Stimulated activated memory B cell treated with anti-CD40 and anti-IgM and Interleukin-4, amounts not matched to agents 10 μg/mL and 1 μg/mL and 100 μg/mL, for 72 hours (primary cell): ENCODE measurements at regions not wholly inside any gene's neighbourhood (a gene's known extent, or its start where the extent isn't known, plus 50 kb on each side); places are given as distances from the start of the nearest gene placed in this dataset.
"Not testable (repeated sequence)": the region's sequence is repeated elsewhere in the genome, so short reads cannot be mapped to it uniquely, and the experiment has no call there.

ENCODE experiments used
- ATAC-seq: fragments of 150-1000 bp; cut with Tn5 transposase; 2 replicates; pipeline ENCODE4 v1.10.0; 2021
- H3K27ac Mint-ChIP-seq: one replicate; pipeline ENCODE4 v1.8.0; 2022; ENCODE audit warnings: mild to moderate bottlenecking, mixed read lengths
- H3K27me3 Mint-ChIP-seq: one replicate; pipeline ENCODE4 v1.8.0; 2022; ENCODE audit warnings: mixed read lengths
- H3K36me3 Mint-ChIP-seq: one replicate; pipeline ENCODE4 v1.8.0; 2022; ENCODE audit warnings: mixed read lengths
- H3K4me1 Mint-ChIP-seq: one replicate; pipeline ENCODE4 v1.8.0; 2022; ENCODE audit warnings: mixed read lengths
- H3K4me3 Mint-ChIP-seq: one replicate; pipeline ENCODE4 v1.8.0; 2022; ENCODE audit warnings: mild to moderate bottlenecking, moderate library complexity, mixed read lengths
- H3K9me3 Mint-ChIP-seq: one replicate; pipeline ENCODE4 v1.8.0; 2022; ENCODE audit warnings: mixed read lengths

GRCh38 chr1:218895064-218895587, 278.6 kb upstream of the LYPLAL1 start:
- Mint-ChIP-seq H3K27ac (no peak overlapping the region), H3K27me3 (peaks cover 15% of the 10 kb centered on the region), H3K4me3 (no peak overlapping the region), H3K4me1 (no peaks in the 10 kb centered on the region), H3K9me3 (no peaks in the 10 kb centered on the region), H3K36me3 (no peaks in the 10 kb centered on the region)
- no peak for ATAC-seq

DNA sequence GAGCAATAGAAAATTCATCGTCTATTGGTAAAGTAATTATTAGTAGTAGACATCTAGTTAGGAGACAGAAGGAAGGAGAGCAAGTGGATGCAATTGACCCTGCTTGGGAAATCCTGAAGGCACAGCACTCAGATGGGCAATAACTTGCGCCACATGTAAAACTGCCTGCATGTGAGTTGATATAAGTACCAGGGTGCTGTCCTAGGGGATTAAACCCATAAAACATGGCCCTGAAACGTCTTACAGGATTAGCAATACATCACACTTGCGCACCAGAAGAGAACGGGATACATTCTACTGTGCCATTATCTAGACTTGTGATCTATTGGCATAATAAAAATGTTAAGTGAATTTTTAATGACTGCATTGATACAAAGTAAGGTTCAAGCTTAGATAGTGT, 277.5 kb upstream of the LYPLAL1 start:
- ATAC-seq = no peak
- Mint-ChIP-seq H3K27ac (no peak overlapping the region), H3K9me3 (no peaks in the 10 kb centered on the region), H3K4me1 (no peaks in the 10 kb centered on the region), H3K36me3 (no peaks in the 10 kb centered on the region), H3K4me3 (no peak overlapping the region), H3K27me3 (peaks cover 15% of the 10 kb centered on the region)

DNA sequence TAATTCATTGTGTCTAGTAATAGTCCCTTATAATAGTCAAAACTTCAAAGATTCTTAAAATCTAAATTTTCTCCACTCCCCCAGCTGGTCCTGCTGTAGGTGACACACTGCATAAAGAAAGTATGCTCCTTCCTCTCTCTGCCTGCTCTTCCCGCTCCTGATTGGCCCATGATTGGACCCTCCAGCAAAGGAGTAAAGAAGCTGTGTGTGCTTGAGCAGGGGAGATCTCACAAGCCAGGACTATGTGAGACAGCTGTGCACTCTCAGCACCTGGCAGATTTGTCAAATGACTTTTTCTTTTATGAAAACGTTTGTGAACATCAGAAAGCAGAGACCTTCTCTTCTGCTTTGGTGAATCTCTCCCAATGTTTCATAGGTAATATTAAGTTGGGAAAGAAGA, 274.8 kb upstream of the LYPLAL1 start:
- no peak overlapping the region for H3K4me3 Mint-ChIP-seq
- no peak for ATAC-seq
- no peaks in the 10 kb centered on the region for H3K9me3 Mint-ChIP-seq
- no peaks in the 10 kb centered on the region for H3K36me3 Mint-ChIP-seq
- no peak overlapping the region for H3K27ac Mint-ChIP-seq
- H3K27me3 Mint-ChIP-seq = peaks cover 15% of the 10 kb centered on the region
- no peaks in the 10 kb centered on the region for H3K4me1 Mint-ChIP-seq

DNA sequence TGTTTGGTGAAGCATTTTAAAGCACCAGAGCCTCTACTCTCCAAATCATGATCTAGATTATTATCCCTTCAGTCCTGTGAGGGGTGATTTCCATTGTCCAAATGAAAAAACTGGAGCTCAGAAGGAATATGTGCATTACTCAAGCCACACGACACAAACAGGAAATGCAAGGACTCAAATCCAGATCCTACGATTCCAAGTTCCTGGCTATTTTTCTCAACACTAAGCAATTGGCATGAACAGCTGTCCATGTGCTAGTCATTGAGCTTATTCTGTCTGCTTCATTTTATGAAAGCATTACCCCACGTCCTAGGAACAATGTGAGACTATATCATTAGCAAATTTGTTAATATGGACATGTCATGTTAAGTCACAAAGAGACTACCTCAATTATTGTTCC, 273.1 kb upstream of the LYPLAL1 start:
- no peak overlapping the region for H3K27ac Mint-ChIP-seq
- no peaks in the 10 kb centered on the region for H3K9me3 Mint-ChIP-seq
- H3K27me3 Mint-ChIP-seq = peaks cover 15% of the 10 kb centered on the region
- no peak for ATAC-seq
- no peaks in the 10 kb centered on the region for H3K36me3 Mint-ChIP-seq
- no peaks in the 10 kb centered on the region for H3K4me1 Mint-ChIP-seq
- no peak overlapping the region for H3K4me3 Mint-ChIP-seq

GRCh38 chr1:218904416-218904815, 269.3 kb upstream of the LYPLAL1 start:
- H3K27me3 Mint-ChIP-seq = peaks cover 7% of the 10 kb centered on the region
- no peaks in the 10 kb centered on the region for H3K36me3 Mint-ChIP-seq
- H3K9me3 Mint-ChIP-seq = no peaks in the 10 kb centered on the region
- no peak overlapping the region for H3K4me3 Mint-ChIP-seq
- no peak overlapping the region for H3K27ac Mint-ChIP-seq
- H3K4me1 Mint-ChIP-seq = no peaks in the 10 kb centered on the region
- ATAC-seq = no peak

DNA sequence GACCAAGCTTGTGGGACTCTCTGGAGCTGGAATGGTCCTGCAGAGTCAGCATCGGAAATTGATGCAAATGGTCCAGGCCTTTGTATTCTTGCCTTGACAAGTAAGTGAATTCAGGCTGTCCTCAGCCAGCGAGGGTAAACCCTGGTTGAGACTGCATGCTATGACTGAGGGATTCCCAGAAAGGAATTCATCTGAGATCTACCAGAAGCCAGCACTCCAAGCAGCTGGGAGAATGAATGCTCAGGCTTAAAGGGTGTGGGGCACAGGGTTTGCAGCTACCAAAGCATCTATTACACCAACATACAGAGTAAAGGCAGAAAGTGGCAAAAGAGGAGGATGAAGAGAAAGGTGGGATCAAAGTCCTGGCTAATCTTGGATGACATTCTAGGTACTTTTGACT, 257.0 kb upstream of the LYPLAL1 start:
- Mint-ChIP-seq H3K27me3 (no peaks in the 10 kb centered on the region), H3K4me1 (no peaks in the 10 kb centered on the region), H3K9me3 (no peaks in the 10 kb centered on the region), H3K36me3 (no peaks in the 10 kb centered on the region), H3K27ac (no peak overlapping the region), H3K4me3 (no peak overlapping the region)
- ATAC-seq = no peak

GRCh38 chr1:218917656-218918055, 256.0 kb upstream of the LYPLAL1 start:
- Mint-ChIP-seq H3K4me1 (no peaks in the 10 kb centered on the region), H3K36me3 (no peaks in the 10 kb centered on the region), H3K27ac (no peak overlapping the region), H3K4me3 (no peak overlapping the region), H3K9me3 (no peaks in the 10 kb centered on the region), H3K27me3 (no peaks in the 10 kb centered on the region)
- ATAC-seq = no peak

GRCh38 chr1:218925777-218926176, 247.9 kb upstream of the LYPLAL1 start:
- Mint-ChIP-seq H3K4me3 (no peak overlapping the region), H3K27ac (no peak overlapping the region), H3K4me1 (no peaks in the 10 kb centered on the region), H3K36me3 (no peaks in the 10 kb centered on the region), H3K9me3 (no peaks in the 10 kb centered on the region), H3K27me3 (peaks cover 14% of the 10 kb centered on the region)
- no peak for ATAC-seq

GRCh38 chr1:218926631-218927030, 247.0 kb upstream of the LYPLAL1 start:
- H3K27ac Mint-ChIP-seq = no peak overlapping the region

DNA sequence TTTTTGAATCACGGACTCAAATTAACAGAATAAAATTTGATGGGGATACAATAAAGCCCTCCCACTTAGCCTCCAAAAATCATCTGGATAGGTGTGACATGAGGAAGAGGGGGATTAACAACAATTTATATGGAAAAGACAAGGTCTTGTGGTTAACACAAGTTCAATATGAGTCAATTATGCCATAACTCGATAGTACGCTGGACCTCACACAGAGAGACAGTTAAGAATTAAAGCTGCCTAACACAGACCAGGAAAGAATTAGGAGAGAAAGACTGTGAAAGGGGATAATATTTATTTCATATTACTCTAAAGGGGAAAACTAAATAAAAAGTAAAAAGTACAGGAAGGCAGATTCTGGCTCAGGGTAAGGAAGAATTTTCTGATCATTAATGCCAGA, 243.7 kb upstream of the LYPLAL1 start:
- H3K4me3 Mint-ChIP-seq = no peak overlapping the region
- ATAC-seq = no peak

More at GRCh38 chr1:218926631-218927030, 247.0 kb upstream of the LYPLAL1 start:
- Mint-ChIP-seq H3K4me3 (no peak overlapping the region), H3K36me3 (no peaks in the 10 kb centered on the region), H3K9me3 (no peaks in the 10 kb centered on the region), H3K4me1 (no peaks in the 10 kb centered on the region), H3K27me3 (peaks cover 14% of the 10 kb centered on the region)
- ATAC-seq = no peak

DNA sequence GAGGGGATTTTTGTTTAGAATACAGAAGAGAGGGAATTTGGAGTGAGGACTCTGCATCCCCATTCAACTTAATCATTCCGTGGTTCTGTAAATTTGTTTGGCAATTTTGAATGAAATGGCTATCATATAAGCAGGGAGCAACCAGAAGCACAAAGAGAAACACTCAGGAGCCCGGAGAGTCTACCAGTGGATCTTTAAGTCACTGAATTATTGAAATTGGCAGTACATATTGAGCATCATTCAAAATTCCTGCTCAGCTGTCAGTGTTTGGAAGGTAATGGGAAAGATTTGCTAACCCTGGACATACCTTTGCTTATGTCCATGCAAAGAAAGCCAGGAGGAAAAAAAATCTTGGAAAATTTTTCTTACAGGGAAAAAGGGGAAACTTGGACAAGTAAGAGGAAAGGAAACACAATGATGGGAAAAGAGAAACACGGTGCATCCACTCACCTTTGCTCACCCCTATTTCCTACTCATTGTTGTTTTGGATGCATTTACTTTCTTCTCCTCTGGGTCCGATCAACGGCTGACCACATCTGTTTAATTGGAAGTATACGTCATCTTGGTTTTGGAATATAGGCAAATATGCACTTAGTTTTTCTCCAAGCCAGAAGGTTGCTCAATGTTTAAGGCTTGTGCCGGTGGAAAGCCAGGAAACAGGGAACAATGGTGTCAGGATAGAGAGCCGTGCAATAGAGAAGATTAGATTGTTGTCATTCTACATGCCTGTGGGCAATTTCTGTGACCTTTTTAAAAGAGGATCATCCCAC, 243.0 kb upstream of the LYPLAL1 start:
- H3K36me3 Mint-ChIP-seq = peaks cover 4% of the 10 kb centered on the region
- H3K4me1 Mint-ChIP-seq = no peaks in the 10 kb centered on the region
- no peak overlapping the region for H3K27ac Mint-ChIP-seq
- H3K27me3 Mint-ChIP-seq = peaks cover 14% of the 10 kb centered on the region
- ATAC-seq = no peak
- H3K9me3 Mint-ChIP-seq = peaks cover 7% of the 10 kb centered on the region
- no peak overlapping the region for H3K4me3 Mint-ChIP-seq

More for the DNA sequence above, 243.7 kb upstream of the LYPLAL1 start:
- Mint-ChIP-seq H3K27me3 (peaks cover 14% of the 10 kb centered on the region), H3K9me3 (peaks cover under 1% of the 10 kb centered on the region), H3K4me1 (no peaks in the 10 kb centered on the region), H3K27ac (no peak overlapping the region), H3K36me3 (no peaks in the 10 kb centered on the region)

GRCh38 chr1:218931324-218931723, 242.4 kb upstream of the LYPLAL1 start:
- no peak overlapping the region for H3K4me3 Mint-ChIP-seq

GRCh38 chr1:218933513-218933912, 240.2 kb upstream of the LYPLAL1 start:
- Mint-ChIP-seq H3K4me3 (no peak overlapping the region), H3K27ac (no peak overlapping the region), H3K9me3 (peaks cover 19% of the 10 kb centered on the region), H3K27me3 (peaks cover 14% of the 10 kb centered on the region), H3K4me1 (no peaks in the 10 kb centered on the region), H3K36me3 (peaks cover 9% of the 10 kb centered on the region)
- no peak for ATAC-seq

More at GRCh38 chr1:218931324-218931723, 242.4 kb upstream of the LYPLAL1 start:
- ATAC-seq = no peak
- peaks cover 14% of the 10 kb centered on the region for H3K9me3 Mint-ChIP-seq
- H3K36me3 Mint-ChIP-seq = peaks cover 9% of the 10 kb centered on the region
- no peaks in the 10 kb centered on the region for H3K4me1 Mint-ChIP-seq
- no peak overlapping the region for H3K27ac Mint-ChIP-seq
- peaks cover 14% of the 10 kb centered on the region for H3K27me3 Mint-ChIP-seq

DNA sequence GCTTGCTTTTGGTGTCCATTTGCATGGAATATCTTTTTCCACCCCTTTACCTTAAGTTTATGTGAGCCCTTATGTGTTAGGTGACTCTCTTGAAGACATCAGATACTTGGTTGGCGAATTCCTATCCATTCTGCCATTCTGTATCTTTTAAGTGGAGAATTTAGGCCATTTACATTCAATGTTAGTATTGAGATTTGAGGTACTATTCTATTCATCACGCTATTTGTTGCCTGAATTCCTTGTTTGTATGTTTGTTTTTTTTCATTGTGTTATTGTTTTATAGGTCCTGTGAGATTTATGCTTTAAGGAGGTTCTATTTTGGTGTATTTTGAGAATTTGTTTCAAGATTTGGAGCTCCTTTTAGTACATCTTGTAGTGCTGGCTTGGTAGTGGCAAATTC, 238.3 kb upstream of the LYPLAL1 start:
- not testable (repeated sequence) for H3K4me1 Mint-ChIP-seq, H3K4me3 Mint-ChIP-seq, H3K27me3 Mint-ChIP-seq, ATAC-seq, H3K27ac Mint-ChIP-seq, H3K36me3 Mint-ChIP-seq
- peaks cover 22% of the 10 kb centered on the region for H3K9me3 Mint-ChIP-seq

- Mint-ChIP-seq H3K9me3 (peaks cover 24% of the 10 kb centered on the region), H3K4me3 (no peak overlapping the region)
Measured at GRCh38 chr1:218938259-218938658, 235.4 kb upstream of the LYPLAL1 start.

DNA sequence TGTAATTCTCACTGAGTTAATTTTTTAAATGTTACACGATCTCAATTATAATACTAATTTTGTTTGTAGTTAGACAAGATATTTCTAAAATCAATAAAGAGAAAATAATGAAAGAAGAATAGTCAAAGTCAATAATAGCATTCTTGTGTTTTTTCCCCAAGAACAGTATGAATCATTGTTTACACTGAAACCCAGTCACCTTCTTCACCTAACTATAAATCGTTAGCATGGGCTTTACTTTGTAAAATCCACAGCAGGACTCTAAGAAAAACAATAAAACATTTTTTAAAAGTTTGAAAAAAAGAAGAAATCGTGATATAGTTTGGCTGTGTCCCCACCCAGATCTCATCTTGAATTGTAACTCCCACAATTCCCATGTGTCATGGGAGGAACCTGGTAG, 234.6 kb upstream of the LYPLAL1 start:
- Mint-ChIP-seq H3K9me3 (peaks cover 24% of the 10 kb centered on the region), H3K27ac (no peak overlapping the region), H3K36me3 (peaks cover 9% of the 10 kb centered on the region), H3K4me1 (no peaks in the 10 kb centered on the region), H3K4me3 (no peak overlapping the region), H3K27me3 (no peaks in the 10 kb centered on the region)
- ATAC-seq = no peak

More at GRCh38 chr1:218938259-218938658, 235.4 kb upstream of the LYPLAL1 start:
- H3K27ac Mint-ChIP-seq = no peak overlapping the region
- no peak for ATAC-seq
- H3K36me3 Mint-ChIP-seq = peaks cover 9% of the 10 kb centered on the region
- no peaks in the 10 kb centered on the region for H3K27me3 Mint-ChIP-seq
- no peaks in the 10 kb centered on the region for H3K4me1 Mint-ChIP-seq
